ENCODE measurements at regions not wholly inside any gene's neighbourhood (a gene's known extent, or its start where the extent isn't known, plus 50 kb on each side); places are given as distances from the start of the nearest gene placed in this dataset.

DNA sequence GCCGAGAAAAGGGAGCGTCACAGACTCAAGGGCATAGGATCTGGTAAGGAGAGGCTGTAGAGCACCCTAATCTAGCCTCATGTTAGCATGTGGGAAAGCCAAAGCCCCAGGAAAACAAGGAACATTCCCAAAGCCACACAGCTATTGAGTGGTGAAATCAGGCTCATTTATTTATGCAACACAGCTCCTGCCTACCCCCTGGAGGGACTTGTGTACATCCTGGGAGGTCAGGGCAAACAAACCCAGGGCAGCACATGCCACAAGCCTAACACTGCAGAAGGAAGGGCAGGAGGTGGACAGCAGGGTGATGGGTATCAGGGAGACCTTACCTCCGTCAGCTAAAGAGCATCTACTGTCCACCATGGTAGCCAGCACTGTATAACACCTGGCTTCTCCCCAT is 283.5 kb downstream of the RPLP1 start:
- Histone ChIP-seq H3K4me3 (ENCODE audit: low read depth in 1 of 2, low read length in 2 of 2) (no peak overlapping the region), H3K79me2 (ENCODE audit: insufficient read depth, low read length) (no peaks in the 10 kb centered on the region), H3K4me2 (ENCODE audit: insufficient read depth, low read length) (no peak overlapping the region), H4K20me1 (ENCODE audit: insufficient read depth, low read length) (no peaks in the 10 kb centered on the region), H3K4me1 (ENCODE audit: insufficient read depth, low read length) (no peaks in the 10 kb centered on the region), H3K9ac (ENCODE audit: low read depth, low read length) (no peak overlapping the region), H2AFZ (ENCODE audit: low read depth, low read length) (no peak overlapping the region), H3K9me3 (ENCODE audit: insufficient read depth, low read length, severe bottlenecking) (peaks cover 3% of the 10 kb centered on the region), H3K27me3 (ENCODE audit: insufficient read depth, low read length, poor library complexity) (peaks cover 11% of the 10 kb centered on the region), H3K36me3 (ENCODE audit: insufficient read depth, low read length) (no peaks in the 10 kb centered on the region), H3K27ac (ENCODE audit: low read length) (no peak overlapping the region)
- ATAC-seq (ENCODE audit: insufficient read depth, low read depth) (no peak), DNase-seq (no peak)
- no peak for TF ChIP-seq EZH2 (IDR thresholded peaks at IDR 0.05; ENCODE audit: borderline replicate concordance, low read depth, low read length, severe bottlenecking)
- TF ChIP-seq, protein P1, sequence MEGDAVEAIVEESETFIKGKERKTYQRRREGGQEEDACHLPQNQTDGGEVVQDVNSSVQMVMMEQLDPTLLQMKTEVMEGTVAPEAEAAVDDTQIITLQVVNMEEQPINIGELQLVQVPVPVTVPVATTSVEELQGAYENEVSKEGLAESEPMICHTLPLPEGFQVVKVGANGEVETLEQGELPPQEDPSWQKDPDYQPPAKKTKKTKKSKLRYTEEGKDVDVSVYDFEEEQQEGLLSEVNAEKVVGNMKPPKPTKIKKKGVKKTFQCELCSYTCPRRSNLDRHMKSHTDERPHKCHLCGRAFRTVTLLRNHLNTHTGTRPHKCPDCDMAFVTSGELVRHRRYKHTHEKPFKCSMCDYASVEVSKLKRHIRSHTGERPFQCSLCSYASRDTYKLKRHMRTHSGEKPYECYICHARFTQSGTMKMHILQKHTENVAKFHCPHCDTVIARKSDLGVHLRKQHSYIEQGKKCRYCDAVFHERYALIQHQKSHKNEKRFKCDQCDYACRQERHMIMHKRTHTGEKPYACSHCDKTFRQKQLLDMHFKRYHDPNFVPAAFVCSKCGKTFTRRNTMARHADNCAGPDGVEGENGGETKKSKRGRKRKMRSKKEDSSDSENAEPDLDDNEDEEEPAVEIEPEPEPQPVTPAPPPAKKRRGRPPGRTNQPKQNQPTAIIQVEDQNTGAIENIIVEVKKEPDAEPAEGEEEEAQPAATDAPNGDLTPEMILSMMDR (IDR thresholded peaks at IDR 0.05; ENCODE audit: borderline replicate concordance, extremely low read depth, low read length, poor library complexity, severe bottlenecking) = no peak

DNA sequence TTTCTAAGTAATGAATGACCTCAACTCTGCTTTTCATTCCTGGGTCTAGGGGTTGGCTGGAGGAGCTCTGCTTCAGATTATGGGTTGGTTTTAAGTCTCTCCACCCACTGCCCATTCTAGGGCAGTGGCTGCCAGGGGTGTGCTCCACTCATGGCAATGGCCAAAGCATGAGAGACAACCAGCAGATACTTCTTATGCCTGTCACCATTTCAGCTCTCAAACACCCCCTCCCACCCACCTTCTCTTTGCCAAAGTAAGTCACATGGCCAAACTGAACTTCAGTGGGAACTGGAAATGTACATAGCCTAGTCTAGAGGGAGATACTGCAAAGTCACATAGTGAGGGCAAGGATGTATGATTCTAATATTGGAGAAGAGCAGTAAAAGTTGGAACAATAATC is 285.3 kb downstream of the RPLP1 start:
- Histone ChIP-seq H3K79me2 (ENCODE audit: insufficient read depth, low read length) (no peaks in the 10 kb centered on the region), H3K4me3 (ENCODE audit: low read depth in 1 of 2, low read length in 2 of 2) (no peak overlapping the region), H3K9me3 (ENCODE audit: insufficient read depth, low read length, severe bottlenecking) (peaks cover 3% of the 10 kb centered on the region), H3K4me2 (ENCODE audit: insufficient read depth, low read length) (no peak overlapping the region), H3K27me3 (ENCODE audit: insufficient read depth, low read length, poor library complexity) (peaks cover 11% of the 10 kb centered on the region), H4K20me1 (ENCODE audit: insufficient read depth, low read length) (no peaks in the 10 kb centered on the region; the same call in 1 of the 2 replicates), H3K4me1 (ENCODE audit: insufficient read depth, low read length) (no peaks in the 10 kb centered on the region), H3K36me3 (ENCODE audit: insufficient read depth, low read length) (no peaks in the 10 kb centered on the region), H2AFZ (ENCODE audit: low read depth, low read length) (no peak overlapping the region), H3K27ac (ENCODE audit: low read length) (no peak overlapping the region), H3K9ac (ENCODE audit: low read depth, low read length) (no peak overlapping the region)
- TF ChIP-seq EZH2 (IDR thresholded peaks at IDR 0.05; ENCODE audit: borderline replicate concordance, low read depth, low read length, severe bottlenecking) = no peak
- TF ChIP-seq, protein P1 (IDR thresholded peaks at IDR 0.05; ENCODE audit: borderline replicate concordance, extremely low read depth, low read length, poor library complexity, severe bottlenecking) = no peak
- DNase-seq = no peak
- no peak for ATAC-seq (ENCODE audit: insufficient read depth, low read depth)

DNA sequence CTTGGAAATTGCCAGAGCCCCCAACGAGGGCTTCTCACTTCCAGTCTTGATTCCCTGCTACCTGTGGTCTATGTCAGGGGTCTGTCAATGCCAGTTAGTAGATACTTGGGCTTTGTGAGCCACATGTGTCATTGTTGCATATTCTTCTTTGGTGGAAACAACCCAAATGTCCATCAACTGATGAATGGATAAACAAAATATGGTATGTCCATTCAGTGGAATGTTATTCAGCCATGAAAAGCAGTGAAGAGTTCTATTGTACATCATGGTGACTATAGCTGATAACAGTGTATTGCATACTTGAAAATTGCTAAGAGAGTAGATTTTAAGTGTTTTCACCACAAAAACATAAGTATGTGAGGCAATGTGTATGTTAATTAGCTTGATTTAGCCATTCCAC is 288.1 kb downstream of the RPLP1 start:
- TF ChIP-seq, protein P1 (IDR thresholded peaks at IDR 0.05; ENCODE audit: borderline replicate concordance, extremely low read depth, low read length, poor library complexity, severe bottlenecking) = no peak
- no peak for TF ChIP-seq EZH2 (IDR thresholded peaks at IDR 0.05; ENCODE audit: borderline replicate concordance, low read depth, low read length, severe bottlenecking)
- Histone ChIP-seq H2AFZ (ENCODE audit: low read depth, low read length) (no peak overlapping the region), H4K20me1 (ENCODE audit: insufficient read depth, low read length) (peaks cover 7% of the 10 kb centered on the region), H3K4me2 (ENCODE audit: insufficient read depth, low read length) (no peak overlapping the region), H3K4me3 (ENCODE audit: low read depth in 1 of 2, low read length in 2 of 2) (no peak overlapping the region), H3K27ac (ENCODE audit: low read length) (no peak overlapping the region), H3K79me2 (ENCODE audit: insufficient read depth, low read length) (no peaks in the 10 kb centered on the region), H3K9me3 (ENCODE audit: insufficient read depth, low read length, severe bottlenecking) (peaks cover 3% of the 10 kb centered on the region), H3K36me3 (ENCODE audit: insufficient read depth, low read length) (no peaks in the 10 kb centered on the region), H3K27me3 (ENCODE audit: insufficient read depth, low read length, poor library complexity) (peaks cover 5% of the 10 kb centered on the region), H3K9ac (ENCODE audit: low read depth, low read length) (no peak overlapping the region), H3K4me1 (ENCODE audit: insufficient read depth, low read length) (no peaks in the 10 kb centered on the region)
- DNase-seq (no peak), ATAC-seq (ENCODE audit: insufficient read depth, low read depth) (no peak)

- H3K9ac ChIP-seq (ENCODE audit: low read depth, low read length) = no peak overlapping the region
- DNase-seq = no peak
- no peak for ATAC-seq (ENCODE audit: insufficient read depth, low read depth)
- no peak overlapping the region for H3K4me3 ChIP-seq (ENCODE audit: low read depth in 1 of 2, low read length in 2 of 2)
- H4K20me1 ChIP-seq (ENCODE audit: insufficient read depth, low read length) = peaks cover 10% of the 10 kb centered on the region
- H3K27ac ChIP-seq (ENCODE audit: low read length) = no peak overlapping the region
- peaks cover 3% of the 10 kb centered on the region for H3K9me3 ChIP-seq (ENCODE audit: insufficient read depth, low read length, severe bottlenecking)
- peaks cover 11% of the 10 kb centered on the region for H3K27me3 ChIP-seq (ENCODE audit: insufficient read depth, low read length, poor library complexity)
- H3K36me3 ChIP-seq (ENCODE audit: insufficient read depth, low read length) = no peaks in the 10 kb centered on the region
- H3K4me2 ChIP-seq (ENCODE audit: insufficient read depth, low read length) = no peak overlapping the region
- H3K79me2 ChIP-seq (ENCODE audit: insufficient read depth, low read length) = no peaks in the 10 kb centered on the region
- TF ChIP-seq, protein P1 (IDR thresholded peaks at IDR 0.05; ENCODE audit: borderline replicate concordance, extremely low read depth, low read length, poor library complexity, severe bottlenecking) = no peak
- no peak for TF ChIP-seq EZH2 (IDR thresholded peaks at IDR 0.05; ENCODE audit: borderline replicate concordance, low read depth, low read length, severe bottlenecking)
- no peak overlapping the region for H2AFZ ChIP-seq (ENCODE audit: low read depth, low read length)
- no peaks in the 10 kb centered on the region for H3K4me1 ChIP-seq (ENCODE audit: insufficient read depth, low read length)
Measured at GRCh38 chr15:69742361-69742760, 289.7 kb downstream of the RPLP1 start.
